ENCODE measurements at regions not wholly inside any gene's neighbourhood (a gene's known extent, or its start where the extent isn't known, plus 50 kb on each side); places are given as distances from the start of the nearest gene placed in this dataset.

DNA sequence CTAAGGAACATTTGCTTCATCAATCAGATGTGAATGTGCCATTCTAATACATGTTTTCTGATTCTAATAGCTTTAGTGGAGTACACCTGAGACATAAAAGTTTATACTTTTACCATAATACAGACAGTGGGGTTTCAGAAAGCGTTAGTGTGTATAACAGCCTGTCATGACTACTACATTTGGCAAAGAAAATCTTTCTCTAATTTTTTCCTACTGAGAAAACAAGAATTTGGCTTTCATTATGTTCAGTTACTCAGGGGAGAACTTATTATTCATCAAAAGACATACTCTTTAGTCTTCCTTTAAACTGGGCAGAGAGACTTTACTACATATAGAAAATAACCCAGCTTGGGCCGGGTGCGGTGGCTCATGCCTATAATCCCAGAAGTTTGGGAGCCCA lies 104.9 kb downstream of the PCDH18 start:
- no peak overlapping the region for H3K4me3 ChIP-seq (ENCODE audit: insufficient read depth, low read depth, low read length)
- dilution Hi-C loops (cut with HindIII; ENCODE audit: low sequenced_read_pairs, unreplicated experiment), result no loop called here
- intact Hi-C loops (cut with micrococcal nuclease), result no loop called here
- no peaks in the 10 kb centered on the region for H3K79me1 ChIP-seq (ENCODE audit: low read depth in 1 of 2, low read length in 2 of 2)
- BruUV-seq (replicated peaks), result no TSS peak
- H2AK5ac ChIP-seq (ENCODE audit: low read depth, low read length), result no peak overlapping the region
- H2AFZ ChIP-seq (replicated peaks; ENCODE audit: low read length, poor library complexity), result no peak overlapping the region
- TF ChIP-seq MXI1 (IDR thresholded peaks at IDR 0.05; ENCODE audit: borderline replicate concordance, low read depth, low read length), result no peak
- TF ChIP-seq, protein P1, sequence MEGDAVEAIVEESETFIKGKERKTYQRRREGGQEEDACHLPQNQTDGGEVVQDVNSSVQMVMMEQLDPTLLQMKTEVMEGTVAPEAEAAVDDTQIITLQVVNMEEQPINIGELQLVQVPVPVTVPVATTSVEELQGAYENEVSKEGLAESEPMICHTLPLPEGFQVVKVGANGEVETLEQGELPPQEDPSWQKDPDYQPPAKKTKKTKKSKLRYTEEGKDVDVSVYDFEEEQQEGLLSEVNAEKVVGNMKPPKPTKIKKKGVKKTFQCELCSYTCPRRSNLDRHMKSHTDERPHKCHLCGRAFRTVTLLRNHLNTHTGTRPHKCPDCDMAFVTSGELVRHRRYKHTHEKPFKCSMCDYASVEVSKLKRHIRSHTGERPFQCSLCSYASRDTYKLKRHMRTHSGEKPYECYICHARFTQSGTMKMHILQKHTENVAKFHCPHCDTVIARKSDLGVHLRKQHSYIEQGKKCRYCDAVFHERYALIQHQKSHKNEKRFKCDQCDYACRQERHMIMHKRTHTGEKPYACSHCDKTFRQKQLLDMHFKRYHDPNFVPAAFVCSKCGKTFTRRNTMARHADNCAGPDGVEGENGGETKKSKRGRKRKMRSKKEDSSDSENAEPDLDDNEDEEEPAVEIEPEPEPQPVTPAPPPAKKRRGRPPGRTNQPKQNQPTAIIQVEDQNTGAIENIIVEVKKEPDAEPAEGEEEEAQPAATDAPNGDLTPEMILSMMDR (conservative IDR thresholded peaks at IDR 0.05; ENCODE audit: low read depth, low read length), result no peak
- no peak for TF ChIP-seq CHD1 (IDR thresholded peaks at IDR 0.05; ENCODE audit: low read depth, low read length)
- TF ChIP-seq RCOR1 (IDR thresholded peaks at IDR 0.05; ENCODE audit: insufficient replicate concordance, low read length), result no peak
- no peak for TF ChIP-seq MAZ (IDR thresholded peaks at IDR 0.05; ENCODE audit: borderline replicate concordance, low read depth, low read length)
- TF ChIP-seq CEBPB (IDR thresholded peaks at IDR 0.05; ENCODE audit: low read depth, low read length), result no peak
- TF ChIP-seq FOS (IDR thresholded peaks at IDR 0.05; ENCODE audit: low read depth, low read length), result no peak
- no peak for TF ChIP-seq ELK1 (IDR thresholded peaks at IDR 0.05; ENCODE audit: borderline replicate concordance, low read depth, low read length)
- TF ChIP-seq, protein P2, sequence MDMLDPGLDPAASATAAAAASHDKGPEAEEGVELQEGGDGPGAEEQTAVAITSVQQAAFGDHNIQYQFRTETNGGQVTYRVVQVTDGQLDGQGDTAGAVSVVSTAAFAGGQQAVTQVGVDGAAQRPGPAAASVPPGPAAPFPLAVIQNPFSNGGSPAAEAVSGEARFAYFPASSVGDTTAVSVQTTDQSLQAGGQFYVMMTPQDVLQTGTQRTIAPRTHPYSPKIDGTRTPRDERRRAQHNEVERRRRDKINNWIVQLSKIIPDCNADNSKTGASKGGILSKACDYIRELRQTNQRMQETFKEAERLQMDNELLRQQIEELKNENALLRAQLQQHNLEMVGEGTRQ (IDR thresholded peaks at IDR 0.05; ENCODE audit: low read depth, low read length), result no peak
- TF ChIP-seq RAD21 (IDR thresholded peaks at IDR 0.05; ENCODE audit: low read length), result no peak
- TF ChIP-seq NFE2L2 (IDR thresholded peaks at IDR 0.05; ENCODE audit: low read depth, low read length), result no peak
- no peak overlapping the region for H2BK120ac ChIP-seq (ENCODE audit: low read depth, low read length)
- H3K9me3 ChIP-seq (ENCODE audit: control insufficient read depth, insufficient read depth, low read length), result peaks cover 3% of the 10 kb centered on the region; the same call in 1 of the 2 replicates
- no peaks in the 10 kb centered on the region for H4K20me1 ChIP-seq (ENCODE audit: insufficient read depth, low read length)
- no peak overlapping the region for H2BK15ac ChIP-seq (ENCODE audit: low read depth, low read length)
- no peaks in the 10 kb centered on the region for H3K9me1 ChIP-seq (ENCODE audit: insufficient read depth, low read length)
- ATAC-seq (ENCODE audit: low read depth) (no peak), DNase-seq (no peak)
- H4K5ac ChIP-seq (ENCODE audit: low read depth, low read length), result no peak overlapping the region
- CTCF ChIA-PET, result no interaction called here
- no peak overlapping the region for H3K56ac ChIP-seq (ENCODE audit: extremely low read depth, insufficient read depth, low read length)
- H2BK5ac ChIP-seq (ENCODE audit: low read depth, low read length, poor library complexity, severe bottlenecking), result no peak overlapping the region
- H3K14ac ChIP-seq (replicated peaks; ENCODE audit: low read depth, low read length), result no peak overlapping the region
- H3K4me1 ChIP-seq (ENCODE audit: control insufficient read depth, insufficient read depth, low read length), result no peaks in the 10 kb centered on the region
- no peak overlapping the region for H2AK9ac ChIP-seq (replicated peaks; ENCODE audit: low read depth, low read length, poor library complexity)
- POLR2A ChIA-PET (ENCODE audit: unreplicated experiment), result no interaction called here
- no peak overlapping the region for H4K91ac ChIP-seq (ENCODE audit: insufficient read depth, low read depth, low read length)
- no peaks in the 10 kb centered on the region for H3K36me3 ChIP-seq (ENCODE audit: control insufficient read depth, insufficient read depth, low read length)
- no peak overlapping the region for H4K8ac ChIP-seq (ENCODE audit: low read depth in 2 of 2, low read length in 2 of 2)
- H3K27me3 ChIP-seq (ENCODE audit: control insufficient read depth, insufficient read depth, low read length), result no peaks in the 10 kb centered on the region
- in situ Hi-C loops (cut with MboI; ENCODE audit: low sequenced_read_pairs), result no loop called here
- WGBS, 2 experiments (ENCODE audit: extremely low coverage in 2 of 2, insufficient read length in 1 of 2), result no CpG with 5 or more reads among the region's 3 CpGs
- no peak overlapping the region for H3K4me2 ChIP-seq (ENCODE audit: low read depth, low read length)
- H3K4ac ChIP-seq (ENCODE audit: low read depth, low read length), result no peak overlapping the region
- H3K9ac ChIP-seq (ENCODE audit: low read depth, low read length), result no peak overlapping the region
- H3K23ac ChIP-seq (ENCODE audit: low read depth, low read length), result no peak overlapping the region
- no peak overlapping the region for H3K18ac ChIP-seq (ENCODE audit: low read depth, low read length)
- H2BK20ac ChIP-seq (ENCODE audit: low read depth, low read length), result no peak overlapping the region
- H3K27ac ChIP-seq (ENCODE audit: insufficient read depth, low read length), result no peak overlapping the region

All from IMR-90 (cell line).